Endothelial cell (in vitro differentiated cells): ENCODE measurements at regions not wholly inside any gene's neighbourhood (a gene's known extent, or its start where the extent isn't known, plus 50 kb on each side); places are given as distances from the start of the nearest gene placed in this dataset.

Source experiments
- DNase-seq: peaks from one replicate; pipeline ENCODE4 v3.0.0; 2021; ENCODE audit warnings: low spot score
- H3K27ac Mint-ChIP-seq: one replicate; pipeline ENCODE4 v1.8.0; 2021; ENCODE audit warnings: mixed read lengths, inconsistent platforms; ENCODE audit not compliant: unreplicated experiment
- H3K27me3 Mint-ChIP-seq: one replicate; pipeline ENCODE4 v1.8.0; 2021; ENCODE audit warnings: mild to moderate bottlenecking, moderate library complexity, mixed read lengths, inconsistent platforms; ENCODE audit not compliant: unreplicated experiment
- H3K36me3 Mint-ChIP-seq: one replicate; pipeline ENCODE4 v1.8.0; 2021; ENCODE audit warnings: mild to moderate bottlenecking, low read depth, mixed read lengths, inconsistent platforms; ENCODE audit not compliant: unreplicated experiment
- H3K4me1 Mint-ChIP-seq: one replicate; pipeline ENCODE4 v1.8.0; 2021; ENCODE audit warnings: mild to moderate bottlenecking, mixed read lengths, inconsistent platforms; ENCODE audit not compliant: unreplicated experiment
- H3K4me3 Mint-ChIP-seq: one replicate; pipeline ENCODE4 v1.8.0; 2021; ENCODE audit warnings: mild to moderate bottlenecking, mixed read lengths, inconsistent platforms; ENCODE audit not compliant: unreplicated experiment
- H3K9me3 Mint-ChIP-seq: one replicate; pipeline ENCODE4 v1.8.0; 2021; ENCODE audit warnings: mixed read lengths, inconsistent platforms; ENCODE audit not compliant: unreplicated experiment
- TF ChIP-seq, protein P1 (sequence below): fragments of 200-600 bp; sonication (generic); IDR thresholded peaks from one replicate; pipeline ENCODE4 v1.5.0; 2021; ENCODE audit warnings: antibody characterized with exemption; ENCODE audit not compliant: unreplicated experiment

DNA sequence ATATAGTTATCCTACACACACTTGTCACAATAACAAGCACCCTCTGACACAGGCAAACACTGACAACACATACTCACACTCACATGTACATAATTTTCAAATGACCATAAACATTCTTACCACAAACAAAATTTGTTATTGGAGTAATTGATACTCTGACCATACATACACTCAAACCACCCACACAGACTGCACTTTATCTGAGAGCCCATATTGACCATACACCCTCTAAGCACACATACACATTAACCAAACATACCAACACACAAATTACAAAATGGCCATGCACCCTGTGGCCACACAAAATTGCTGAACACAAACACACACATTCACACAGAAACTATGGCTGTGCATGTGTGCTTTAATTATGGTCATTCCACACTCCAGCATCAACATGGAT, 79.1 kb upstream of the FAM120A start:
- TF ChIP-seq, protein P1, sequence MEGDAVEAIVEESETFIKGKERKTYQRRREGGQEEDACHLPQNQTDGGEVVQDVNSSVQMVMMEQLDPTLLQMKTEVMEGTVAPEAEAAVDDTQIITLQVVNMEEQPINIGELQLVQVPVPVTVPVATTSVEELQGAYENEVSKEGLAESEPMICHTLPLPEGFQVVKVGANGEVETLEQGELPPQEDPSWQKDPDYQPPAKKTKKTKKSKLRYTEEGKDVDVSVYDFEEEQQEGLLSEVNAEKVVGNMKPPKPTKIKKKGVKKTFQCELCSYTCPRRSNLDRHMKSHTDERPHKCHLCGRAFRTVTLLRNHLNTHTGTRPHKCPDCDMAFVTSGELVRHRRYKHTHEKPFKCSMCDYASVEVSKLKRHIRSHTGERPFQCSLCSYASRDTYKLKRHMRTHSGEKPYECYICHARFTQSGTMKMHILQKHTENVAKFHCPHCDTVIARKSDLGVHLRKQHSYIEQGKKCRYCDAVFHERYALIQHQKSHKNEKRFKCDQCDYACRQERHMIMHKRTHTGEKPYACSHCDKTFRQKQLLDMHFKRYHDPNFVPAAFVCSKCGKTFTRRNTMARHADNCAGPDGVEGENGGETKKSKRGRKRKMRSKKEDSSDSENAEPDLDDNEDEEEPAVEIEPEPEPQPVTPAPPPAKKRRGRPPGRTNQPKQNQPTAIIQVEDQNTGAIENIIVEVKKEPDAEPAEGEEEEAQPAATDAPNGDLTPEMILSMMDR = no peak
- Mint-ChIP-seq H3K27me3 (peaks cover 2% of the 10 kb centered on the region), H3K4me3 (no peak overlapping the region), H3K27ac (no peak overlapping the region), H3K9me3 (no peaks in the 10 kb centered on the region), H3K36me3 (no peaks in the 10 kb centered on the region), H3K4me1 (peaks cover 2% of the 10 kb centered on the region)
- DNase-seq = no peak

DNA sequence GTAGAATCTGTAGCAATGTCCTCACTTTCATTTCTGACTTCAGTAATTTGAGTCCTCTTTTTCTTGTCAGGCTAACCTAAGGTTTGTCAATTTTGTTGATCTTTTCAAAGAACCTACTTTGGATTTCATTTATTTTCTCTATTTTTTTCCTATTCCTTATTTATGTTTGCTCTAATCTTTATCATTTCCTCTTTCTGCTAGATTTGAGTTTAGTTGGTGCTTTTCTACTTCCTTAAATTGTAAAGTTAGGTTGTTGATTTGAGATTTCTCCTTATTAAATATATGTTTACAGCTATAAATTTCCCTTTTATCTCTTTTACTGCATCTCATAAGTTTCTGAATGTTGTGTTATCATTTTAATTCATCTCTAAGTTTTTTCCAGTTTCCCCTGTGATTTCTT, 75.1 kb upstream of the FAM120A start:
- peaks cover 4% of the 10 kb centered on the region for H3K4me1 Mint-ChIP-seq
- TF ChIP-seq, protein P1 = no peak
- DNase-seq = no peak
- H3K27ac Mint-ChIP-seq = no peak overlapping the region
- no peak overlapping the region for H3K4me3 Mint-ChIP-seq
- no peaks in the 10 kb centered on the region for H3K36me3 Mint-ChIP-seq
- H3K27me3 Mint-ChIP-seq = no peaks in the 10 kb centered on the region
- no peaks in the 10 kb centered on the region for H3K9me3 Mint-ChIP-seq

DNA sequence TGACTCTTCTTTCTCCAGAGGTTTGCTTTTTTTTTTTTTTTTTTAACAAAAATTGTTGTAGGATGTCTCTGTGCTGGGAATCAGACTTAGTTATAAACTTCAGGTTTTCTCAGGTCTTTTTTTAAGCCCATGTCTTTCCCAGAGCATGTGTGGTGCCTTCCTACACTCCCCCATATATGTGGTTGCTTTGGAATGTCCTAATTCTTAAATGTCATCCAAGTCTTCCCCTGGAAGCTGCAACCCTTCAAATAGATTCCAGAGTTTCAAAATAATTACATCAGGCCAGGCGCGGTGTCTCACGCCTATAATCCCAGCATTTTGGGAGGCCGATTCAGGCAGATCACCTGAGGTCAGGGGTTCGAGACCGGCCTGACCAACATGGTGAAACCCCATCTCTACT, 73.2 kb upstream of the FAM120A start:
- no peaks in the 10 kb centered on the region for H3K9me3 Mint-ChIP-seq
- peaks cover 4% of the 10 kb centered on the region for H3K4me1 Mint-ChIP-seq

DNA sequence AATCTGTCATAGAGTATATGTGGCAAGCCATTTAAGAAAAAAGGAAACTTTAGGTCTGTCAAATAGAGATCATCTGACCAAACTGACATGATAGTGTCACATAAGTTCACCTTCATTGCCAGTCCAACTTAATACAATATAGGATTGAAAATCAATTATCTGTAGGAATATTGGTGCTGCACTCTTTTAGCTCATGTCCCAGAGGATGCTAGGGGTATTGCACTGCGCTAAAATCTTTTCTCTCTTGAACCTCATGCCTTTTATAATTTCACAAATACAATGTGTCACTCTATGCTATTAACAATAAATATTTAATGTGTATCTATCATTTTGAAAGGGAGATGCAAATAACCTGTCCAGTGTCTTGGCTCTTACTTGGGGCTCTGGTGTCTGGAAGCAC, 72.4 kb upstream of the FAM120A start:
- Mint-ChIP-seq H3K27ac (no peak overlapping the region), H3K36me3 (no peaks in the 10 kb centered on the region), H3K4me3 (no peak overlapping the region), H3K4me1 (peaks cover 4% of the 10 kb centered on the region), H3K27me3 (no peaks in the 10 kb centered on the region), H3K9me3 (no peaks in the 10 kb centered on the region)
- TF ChIP-seq, protein P1 = peak; percentile 61
- no peak for DNase-seq

More for the DNA sequence above, 73.2 kb upstream of the FAM120A start:
- Mint-ChIP-seq H3K36me3 (no peaks in the 10 kb centered on the region), H3K27me3 (no peaks in the 10 kb centered on the region), H3K27ac (no peak overlapping the region), H3K4me3 (no peak overlapping the region)
- no peak for DNase-seq
- TF ChIP-seq, protein P1 = no peak

DNA sequence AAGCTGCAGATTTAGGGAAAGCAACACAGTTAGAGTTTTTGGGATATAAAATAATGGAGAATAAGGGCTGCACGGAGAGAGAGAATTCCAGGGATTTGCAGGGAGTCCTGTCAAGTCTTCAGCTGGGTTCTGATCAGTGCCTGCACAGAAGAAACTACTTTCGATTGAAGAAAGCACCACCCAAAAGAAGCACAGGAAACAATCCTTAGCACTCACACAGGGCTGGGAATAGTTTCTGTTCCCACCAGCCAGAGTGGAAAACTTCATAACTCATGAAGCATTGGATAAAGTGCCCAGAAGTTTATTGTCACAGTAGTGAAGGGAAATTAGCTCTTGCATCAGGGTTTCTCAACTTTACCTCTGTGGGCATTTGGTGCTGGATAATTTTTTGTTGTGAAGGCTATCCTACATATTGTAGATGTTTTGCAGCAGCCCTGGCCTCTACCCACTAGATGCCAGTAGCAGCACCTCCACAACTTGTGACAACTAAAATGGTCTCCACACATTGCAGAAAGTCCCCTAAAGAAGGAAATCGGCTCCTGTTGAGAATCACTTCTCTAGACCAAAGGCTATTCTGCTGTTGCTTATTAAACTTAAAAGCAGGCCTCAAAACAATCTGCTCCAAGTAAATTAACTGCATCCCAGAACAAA, 71.0 kb upstream of the FAM120A start:
- Mint-ChIP-seq H3K4me1 (peaks cover 4% of the 10 kb centered on the region), H3K9me3 (no peaks in the 10 kb centered on the region), H3K27me3 (no peaks in the 10 kb centered on the region), H3K27ac (no peak overlapping the region), H3K36me3 (no peaks in the 10 kb centered on the region), H3K4me3 (no peak overlapping the region)
- no peak for DNase-seq
- TF ChIP-seq, protein P1 = no peak
